Naive thymus-derived CD4-positive, alpha-beta T cell (primary cell): ENCODE measurements at regions not wholly inside any gene's neighbourhood (a gene's known extent, or its start where the extent isn't known, plus 50 kb on each side); places are given as distances from the start of the nearest gene placed in this dataset.

Experiments
- ATAC-seq: fragments of 150-1000 bp; cut with Tn5 transposase; 2 replicates; pipeline ENCODE4 v1.10.0; 2021; ENCODE audit warnings: mild to moderate bottlenecking, moderate library complexity
- CTCF ChIA-PET: fragments of 350-600 bp; sonication (Branson Sonifier 250); formaldehyde crosslinking; loops from one replicate; lab custom pipeline; 2021; ENCODE audit warnings: antibody characterized with exemption; lab: Charles Lee
- POLR2A ChIA-PET: fragments of 350-600 bp; sonication (Branson Sonifier 250); formaldehyde crosslinking; loops from one replicate; lab custom pipeline; 2021; ENCODE audit warnings: antibody characterized with exemption, inconsistent platforms; lab: Charles Lee
- DNase-seq, 9 donors: peaks; one replicate each; pipeline versions ENCODE4 v3.0.0 to v3.0.0-alpha.2; 2020 to 2022; ENCODE audit warnings: mixed read lengths in 1 of 9
- H3K27ac ChIP-seq: one replicate; pipeline ENCODE4 v1.7.0; 2013; ENCODE audit warnings: mild to moderate bottlenecking, low read depth, low read length, moderate library complexity
- H3K27me3 ChIP-seq, 2 donors: one replicate each; pipeline ENCODE4 v1.7.0; 2013; ENCODE audit warnings: low read length in 2 of 2, mild to moderate bottlenecking in 2 of 2, moderate library complexity in 2 of 2; ENCODE audit not compliant: control insufficient read depth in 2 of 2, insufficient read depth in 2 of 2
- H3K36me3 ChIP-seq, 3 experiments: 1 replicate in 2 of 3; 2 replicates in 1 of 3; pipeline ENCODE4 v1.7.0; 2013; ENCODE audit warnings: low read length in 3 of 3, mild to moderate bottlenecking in 3 of 3, moderate library complexity in 1 of 3; ENCODE audit not compliant: insufficient read depth in 3 of 3, control insufficient read depth in 2 of 3
- H3K4me1 ChIP-seq, 2 donors: one replicate each; pipeline ENCODE4 v1.7.0; 2013; ENCODE audit warnings: low read length in 2 of 2, mild to moderate bottlenecking in 2 of 2, moderate library complexity in 1 of 2; ENCODE audit not compliant: control insufficient read depth in 2 of 2, insufficient read depth in 2 of 2
- H3K4me3 ChIP-seq: 2 replicates; pipeline ENCODE4 v1.7.0; 2013; ENCODE audit warnings: mild to moderate bottlenecking, low read length
- H3K9me3 ChIP-seq, 3 experiments: 1 replicate in 2 of 3; 2 replicates in 1 of 3; pipeline ENCODE4 v1.7.0; 2013; ENCODE audit warnings: low read length in 3 of 3; ENCODE audit not compliant: control insufficient read depth in 2 of 3
- H3K27ac Mint-ChIP-seq, 9 donors: one replicate each; pipeline ENCODE4 v1.8.0; 2020 to 2022; ENCODE audit warnings: mixed read lengths in 9 of 9, mild to moderate bottlenecking in 8 of 9, moderate library complexity in 5 of 9, inconsistent platforms in 2 of 9
- H3K27me3 Mint-ChIP-seq, 5 donors: one replicate each; pipeline ENCODE4 v1.8.0; 2021 to 2022; ENCODE audit warnings: mixed read lengths in 5 of 5, mild to moderate bottlenecking in 1 of 5
- H3K36me3 Mint-ChIP-seq, 5 donors: one replicate each; pipeline ENCODE4 v1.8.0; 2020 to 2022; ENCODE audit warnings: mixed read lengths in 5 of 5, mild to moderate bottlenecking in 3 of 5, inconsistent platforms in 1 of 5
- H3K4me1 Mint-ChIP-seq, 7 donors: one replicate each; pipeline ENCODE4 v1.8.0; 2020 to 2022; ENCODE audit warnings: mixed read lengths in 7 of 7, mild to moderate bottlenecking in 3 of 7, inconsistent platforms in 1 of 7
- H3K4me3 Mint-ChIP-seq, 10 donors: one replicate each; pipeline ENCODE4 v1.8.0; 2020 to 2022; ENCODE audit warnings: mild to moderate bottlenecking in 10 of 10, mixed read lengths in 10 of 10, moderate library complexity in 6 of 10, inconsistent platforms in 2 of 10
- H3K9me3 Mint-ChIP-seq, 11 donors: one replicate each; pipeline ENCODE4 v1.8.0; 2020 to 2022; ENCODE audit warnings: mixed read lengths in 11 of 11, mild to moderate bottlenecking in 4 of 11, inconsistent platforms in 1 of 11, moderate library complexity in 1 of 11
- intact Hi-C, 2 donors: fragments of 100-400 bp; cut with micrococcal nuclease; formaldehyde crosslinking; loops; one replicate each; pipeline ENCODE4 v1.15.1; 2023

DNA sequence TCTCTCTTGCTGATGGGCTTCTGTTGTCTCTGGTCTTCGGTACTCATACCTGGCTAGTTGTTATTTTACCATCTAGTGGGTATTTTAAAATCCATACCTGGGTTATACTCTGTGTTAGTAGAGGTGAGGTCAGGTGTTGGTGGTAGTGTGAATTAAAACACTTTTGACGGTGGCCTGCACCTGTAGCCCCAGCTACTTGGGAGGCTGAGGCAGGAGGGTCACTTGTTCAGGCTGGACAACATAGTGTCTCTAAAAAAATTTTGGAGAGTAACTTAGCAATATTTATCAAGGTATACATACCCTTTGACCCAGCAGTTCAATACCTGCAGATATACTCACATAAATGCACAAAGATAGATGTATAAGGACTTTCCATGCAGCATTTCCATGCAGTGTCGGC, 55.4 kb downstream of the GSX1 start:
- no peak for DNase-seq
- intact Hi-C loops = no loop called here

DNA sequence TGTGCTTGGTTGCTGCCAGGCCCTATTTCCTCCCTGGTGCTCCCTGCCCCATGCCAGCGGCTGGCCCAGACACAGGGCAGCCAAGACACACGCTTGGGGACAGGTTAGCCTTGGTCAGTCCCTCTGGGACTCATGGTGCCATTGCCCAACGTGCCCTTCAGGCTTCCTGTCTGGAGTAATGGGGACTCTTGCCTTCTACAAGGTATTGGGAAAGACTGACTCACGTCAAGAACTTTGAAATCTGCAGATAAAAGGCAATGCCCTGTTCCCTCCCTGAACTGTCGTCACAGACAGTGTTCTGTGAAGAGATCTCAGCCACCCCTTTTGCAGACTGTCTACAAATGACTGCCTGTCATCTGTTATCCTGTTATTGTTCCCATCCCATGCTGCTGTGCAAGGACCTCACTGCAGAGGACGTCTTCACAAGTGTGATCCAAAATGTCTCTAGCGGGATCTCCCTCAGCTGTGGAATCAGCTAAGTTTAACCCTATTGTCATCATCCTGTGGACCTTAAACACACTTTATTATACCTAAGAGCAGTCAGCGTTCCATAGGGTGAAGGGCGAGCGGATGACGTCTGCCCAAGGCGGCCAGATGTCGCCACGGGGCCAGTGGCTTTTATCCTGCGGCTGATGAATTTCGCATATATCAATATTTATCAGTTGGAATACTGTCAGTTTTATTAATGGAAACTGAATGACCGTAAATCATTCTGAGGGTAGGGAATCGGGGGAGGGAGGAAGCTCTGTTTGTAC, 59.0 kb downstream of the GSX1 start:
- Mint-ChIP-seq H3K4me3 (no peak overlapping the region), H3K4me1 (no peaks in the 10 kb centered on the region), H3K27ac (no peak overlapping the region), H3K36me3 (no peaks in the 10 kb centered on the region), H3K27me3 (peaks cover 10 to 67% (median 36%) of the 10 kb centered on the region in 5 donors), H3K9me3 (no peaks in the 10 kb centered on the region)
- H3K4me1 ChIP-seq = no peaks in the 10 kb centered on the region
- intact Hi-C loops = no loop called here
- DNase-seq (no peak), ATAC-seq (no peak)
- no peak overlapping the region for H3K4me3 ChIP-seq
- H3K36me3 ChIP-seq = no peaks in the 10 kb centered on the region
- POLR2A ChIA-PET = no interaction called here
- H3K27ac ChIP-seq = no peak overlapping the region
- CTCF ChIA-PET = no interaction called here
- peaks cover 0 to 5% of the 10 kb centered on the region in 2 donors for H3K27me3 ChIP-seq
- H3K9me3 ChIP-seq = no peaks in the 10 kb centered on the region

More for the DNA sequence above, 55.4 kb downstream of the GSX1 start:
- Histone ChIP-seq H3K4me3 (no peak overlapping the region), H3K36me3 (no peaks in the 10 kb centered on the region), H3K4me1 (no peaks in the 10 kb centered on the region), H3K27ac (no peak overlapping the region), H3K9me3 (no peaks in the 10 kb centered on the region), H3K27me3 (no peaks in the 10 kb centered on the region)
- Mint-ChIP-seq H3K36me3 (peaks cover 0 to 8% (median 0%) of the 10 kb centered on the region in 5 donors), H3K4me1 (no peaks in the 10 kb centered on the region), H3K27ac (no peak overlapping the region), H3K9me3 (peaks cover 0 to 5% (median 0%) of the 10 kb centered on the region in 11 donors), H3K4me3 (no peak overlapping the region), H3K27me3 (peaks cover 17 to 53% (median 38%) of the 10 kb centered on the region in 5 donors)
- ATAC-seq = no peak
- POLR2A ChIA-PET = no interaction called here
- CTCF ChIA-PET = interaction anchor here (0.6 kb wide), 1 partner anchor 863 kb away, joined by 5 read pairs; no protein-coding TSS in a partner anchor

DNA sequence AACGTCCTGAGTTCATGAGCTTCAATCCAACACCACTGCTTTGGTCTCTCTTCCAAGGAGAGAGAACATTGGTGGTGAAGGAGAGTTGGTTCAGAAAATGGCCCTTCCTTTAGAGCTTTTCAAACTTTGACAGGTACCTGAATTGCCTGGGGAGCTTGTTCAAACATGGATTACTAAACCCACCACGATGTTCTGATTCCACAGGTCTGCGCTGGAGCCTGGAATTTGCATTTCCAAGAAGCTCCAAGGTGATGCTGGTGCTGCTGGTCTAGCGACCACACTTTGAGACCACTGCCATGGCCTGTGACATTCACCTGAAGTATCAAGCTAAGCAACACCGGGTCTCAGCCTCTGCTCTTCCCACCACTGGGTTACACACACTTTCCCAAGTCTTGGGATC, 60.2 kb downstream of the GSX1 start:
- ChIA-PET POLR2A (no interaction called here), CTCF (no interaction called here)
- H3K36me3 ChIP-seq = no peaks in the 10 kb centered on the region
- no peaks in the 10 kb centered on the region for H3K9me3 ChIP-seq
- no peak overlapping the region for H3K27ac Mint-ChIP-seq
- intact Hi-C loops = no loop called here
- no peak overlapping the region for H3K27ac ChIP-seq
- H3K27me3 Mint-ChIP-seq = peaks cover 8 to 73% (median 33%) of the 10 kb centered on the region in 5 donors
- no peaks in the 10 kb centered on the region for H3K9me3 Mint-ChIP-seq
- no peaks in the 10 kb centered on the region for H3K36me3 Mint-ChIP-seq
- no peaks in the 10 kb centered on the region for H3K4me1 ChIP-seq
- H3K4me1 Mint-ChIP-seq = no peaks in the 10 kb centered on the region
- DNase-seq (no peak), ATAC-seq (no peak)
- no peak overlapping the region for H3K4me3 ChIP-seq
- H3K27me3 ChIP-seq = peaks cover 0 to 5% of the 10 kb centered on the region in 2 donors
- no peak overlapping the region for H3K4me3 Mint-ChIP-seq

DNA sequence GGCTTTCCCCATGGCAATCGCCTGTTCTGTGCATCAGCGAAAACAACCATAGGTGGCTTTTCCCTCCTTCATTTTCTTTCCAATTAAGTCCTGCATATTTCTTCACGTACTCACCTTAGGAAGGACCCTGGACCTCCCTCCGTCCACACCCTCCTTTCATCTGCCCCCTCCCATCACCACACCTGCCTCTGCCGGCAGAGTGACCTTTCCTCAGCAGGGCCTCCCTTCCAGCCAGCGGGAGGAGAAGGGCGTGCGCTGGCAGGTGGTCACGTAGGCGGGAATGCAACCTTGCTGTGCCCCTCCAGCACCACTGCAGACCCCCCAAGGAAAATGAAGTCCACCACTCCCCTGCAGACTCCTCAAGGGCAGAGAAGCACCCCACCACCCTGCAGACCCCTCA, 61.1 kb downstream of the GSX1 start:
- no peaks in the 10 kb centered on the region for H3K4me1 ChIP-seq
- no peak for DNase-seq
- Mint-ChIP-seq H3K27me3 (peaks cover 8 to 70% (median 33%) of the 10 kb centered on the region in 5 donors), H3K27ac (no peak overlapping the region), H3K9me3 (no peaks in the 10 kb centered on the region), H3K4me3 (no peak overlapping the region), H3K4me1 (no peaks in the 10 kb centered on the region), H3K36me3 (no peaks in the 10 kb centered on the region)
- POLR2A ChIA-PET = no interaction called here
- intact Hi-C loops = no loop called here
- CTCF ChIA-PET = no interaction called here
- H3K4me3 ChIP-seq = no peak overlapping the region
- ATAC-seq = no peak
- H3K27me3 ChIP-seq = peaks cover 0 to 5% of the 10 kb centered on the region in 2 donors
- H3K36me3 ChIP-seq = no peaks in the 10 kb centered on the region
- no peaks in the 10 kb centered on the region for H3K9me3 ChIP-seq
- no peak overlapping the region for H3K27ac ChIP-seq

DNA sequence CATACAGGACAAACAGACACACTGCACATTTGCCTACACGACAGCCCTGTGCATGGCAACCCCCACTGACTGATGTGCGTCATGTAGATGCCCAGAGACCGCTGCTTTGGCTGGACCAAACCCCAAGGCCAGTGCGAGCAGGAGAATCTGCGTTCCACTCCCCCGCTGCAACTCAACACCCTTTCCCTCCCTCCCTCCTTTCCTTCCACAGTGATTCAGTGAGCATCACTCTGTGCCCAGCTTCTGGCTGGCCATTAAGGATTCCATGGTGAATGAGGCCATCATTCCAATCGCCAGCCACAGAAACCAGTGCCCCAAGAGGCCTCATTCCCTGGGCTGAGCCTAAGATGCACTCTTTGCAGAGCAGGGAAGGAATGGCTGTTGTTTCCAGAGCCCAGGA, 61.6 kb downstream of the GSX1 start:
- peaks cover 8 to 65% (median 32%) of the 10 kb centered on the region in 5 donors for H3K27me3 Mint-ChIP-seq
- no peak for ATAC-seq
- H3K4me3 Mint-ChIP-seq = no peak overlapping the region
- H3K4me1 Mint-ChIP-seq = no peaks in the 10 kb centered on the region
- POLR2A ChIA-PET = no interaction called here
- no peak overlapping the region for H3K27ac ChIP-seq
- peaks cover 0 to 5% of the 10 kb centered on the region in 2 donors for H3K27me3 ChIP-seq
- H3K27ac Mint-ChIP-seq = no peak overlapping the region
- intact Hi-C loops = no loop called here
- no peak overlapping the region for H3K4me3 ChIP-seq
- no peaks in the 10 kb centered on the region for H3K36me3 Mint-ChIP-seq
- no peaks in the 10 kb centered on the region for H3K9me3 Mint-ChIP-seq
- no peaks in the 10 kb centered on the region for H3K9me3 ChIP-seq
- DNase-seq = no peak
- H3K4me1 ChIP-seq = no peaks in the 10 kb centered on the region
- CTCF ChIA-PET = no interaction called here
- no peaks in the 10 kb centered on the region for H3K36me3 ChIP-seq

DNA sequence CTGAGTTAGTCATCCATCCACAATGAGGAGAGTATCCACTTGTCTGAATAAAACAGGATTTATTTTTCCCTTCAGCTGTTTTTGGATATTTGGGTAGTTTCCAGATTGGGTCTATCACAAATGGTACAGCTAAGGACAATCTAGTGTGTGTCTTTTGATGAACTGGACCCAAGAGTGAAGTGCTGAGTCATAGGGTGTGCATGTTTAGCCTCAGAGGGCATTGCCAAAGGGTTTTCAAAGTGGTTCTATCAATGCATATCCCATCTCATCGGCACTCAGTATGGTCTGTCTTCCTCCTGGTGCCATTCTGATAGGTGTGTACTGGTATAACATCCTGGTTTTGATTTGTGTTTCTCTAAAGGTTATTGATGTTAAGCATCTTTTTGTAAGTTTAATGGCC, 62.3 kb downstream of the GSX1 start:
- ATAC-seq (no peak), DNase-seq (no peak)
- intact Hi-C loops = no loop called here
- Histone ChIP-seq H3K4me1 (no peaks in the 10 kb centered on the region), H3K27ac (no peak overlapping the region), H3K9me3 (no peaks in the 10 kb centered on the region), H3K4me3 (no peak overlapping the region), H3K36me3 (no peaks in the 10 kb centered on the region), H3K27me3 (peaks cover 0 to 5% of the 10 kb centered on the region in 2 donors)
- no peak overlapping the region for H3K27ac Mint-ChIP-seq
- peaks cover 3 to 57% (median 25%) of the 10 kb centered on the region in 5 donors for H3K27me3 Mint-ChIP-seq
- POLR2A ChIA-PET = no interaction called here
- no peaks in the 10 kb centered on the region for H3K36me3 Mint-ChIP-seq
- no peaks in the 10 kb centered on the region for H3K4me1 Mint-ChIP-seq
- no peaks in the 10 kb centered on the region for H3K9me3 Mint-ChIP-seq
- H3K4me3 Mint-ChIP-seq = no peak overlapping the region
- CTCF ChIA-PET = interaction anchor here (0.6 kb wide), 1 partner anchor 531 kb away, joined by 3 read pairs; no protein-coding TSS in a partner anchor

DNA sequence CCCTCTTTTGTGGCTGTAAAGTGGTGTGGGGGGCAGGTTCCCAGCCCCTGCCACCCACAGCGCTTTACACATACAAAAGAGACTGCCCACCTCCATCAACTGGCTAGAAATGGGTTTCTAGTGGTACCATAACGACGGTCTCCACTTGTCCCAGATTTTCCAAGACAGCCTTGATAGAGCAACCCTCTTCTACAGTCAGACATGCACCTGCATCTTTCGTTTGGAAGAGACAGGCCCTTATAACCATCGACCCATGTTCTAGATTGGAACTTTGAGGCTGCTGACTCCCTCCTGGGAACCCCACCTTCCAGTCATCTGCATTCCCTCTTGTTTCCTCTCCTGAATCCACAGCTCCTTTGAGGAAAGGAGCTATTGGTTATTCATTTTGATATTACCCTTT, 63.1 kb downstream of the GSX1 start:
- intact Hi-C loops = no loop called here
- H3K36me3 Mint-ChIP-seq = no peaks in the 10 kb centered on the region
- H3K9me3 Mint-ChIP-seq = no peaks in the 10 kb centered on the region
- DNase-seq (no peak), ATAC-seq (no peak)
- no peak overlapping the region for H3K4me3 Mint-ChIP-seq
- H3K9me3 ChIP-seq = no peaks in the 10 kb centered on the region
- no peak overlapping the region for H3K27ac Mint-ChIP-seq
- H3K27me3 Mint-ChIP-seq = peaks cover 0 to 53% (median 24%) of the 10 kb centered on the region in 5 donors
- CTCF ChIA-PET = no interaction called here
- H3K27me3 ChIP-seq = peaks cover 0 to 5% of the 10 kb centered on the region in 2 donors
- H3K4me1 Mint-ChIP-seq = no peaks in the 10 kb centered on the region
- POLR2A ChIA-PET = no interaction called here
- no peaks in the 10 kb centered on the region for H3K36me3 ChIP-seq
- H3K4me1 ChIP-seq = no peaks in the 10 kb centered on the region
- H3K27ac ChIP-seq = no peak overlapping the region
- no peak overlapping the region for H3K4me3 ChIP-seq
